ENCODE measurements at regions not wholly inside any gene's neighbourhood (a gene's known extent, or its start where the extent isn't known, plus 50 kb on each side); places are given as distances from the start of the nearest gene placed in this dataset.

DNA sequence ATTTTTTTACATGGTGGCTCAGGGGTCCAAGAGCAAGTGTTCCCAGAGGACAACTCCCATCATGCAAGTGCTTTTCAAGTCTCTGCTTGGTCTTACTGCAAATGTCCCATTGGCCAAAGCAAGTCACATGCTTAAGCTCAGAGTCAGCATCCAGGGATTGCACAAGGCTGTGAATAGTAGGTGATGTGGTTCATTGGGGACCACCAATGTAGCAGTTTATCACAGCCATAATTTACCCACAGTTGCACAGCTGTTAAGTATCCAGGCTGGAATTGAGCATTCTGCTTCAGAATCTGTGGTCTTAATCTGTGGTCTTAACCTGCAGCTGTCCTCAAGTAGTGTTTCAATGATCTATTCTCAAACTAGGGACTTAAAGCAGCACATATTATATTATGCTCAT is 71.4 kb upstream of the PLCL2 start:
- Histone ChIP-seq H3F3A (ENCODE audit: low read depth) (no peaks in the 10 kb centered on the region), H3K9me3 (ENCODE audit: insufficient read depth, low read depth, low read length) (no peaks in the 10 kb centered on the region), H4K20me1 (ENCODE audit: insufficient read depth, low read length, poor library complexity, severe bottlenecking) (no peaks in the 10 kb centered on the region), H3K4me1 (ENCODE audit: insufficient read depth, low read length, poor library complexity, severe bottlenecking) (peaks cover 21% of the 10 kb centered on the region), H3K4me3 (ENCODE audit: low read length, poor library complexity, severe bottlenecking) (no peak overlapping the region), H3K9me2 (replicated peaks; ENCODE audit: low read depth, low read length) (no peaks in the 10 kb centered on the region), H3K9ac (ENCODE audit: low read depth, low read length, poor library complexity, severe bottlenecking) (no peak overlapping the region), H3K4me2 (ENCODE audit: low read depth, low read length, poor library complexity, severe bottlenecking) (no peak overlapping the region), H3K27me3 (ENCODE audit: insufficient read depth, low read length, poor library complexity, severe bottlenecking) (no peaks in the 10 kb centered on the region), H3K79me2 (ENCODE audit: insufficient read depth, low read length) (no peaks in the 10 kb centered on the region), H3K36me3 (ENCODE audit: insufficient read depth, low read length) (no peaks in the 10 kb centered on the region), H2AFZ (ENCODE audit: low read length) (no peak overlapping the region)
- no peak for TF ChIP-seq EZH2phosphoT487 (IDR thresholded peaks at IDR 0.05; ENCODE audit: borderline replicate concordance)
- TF ChIP-seq, protein P1, sequence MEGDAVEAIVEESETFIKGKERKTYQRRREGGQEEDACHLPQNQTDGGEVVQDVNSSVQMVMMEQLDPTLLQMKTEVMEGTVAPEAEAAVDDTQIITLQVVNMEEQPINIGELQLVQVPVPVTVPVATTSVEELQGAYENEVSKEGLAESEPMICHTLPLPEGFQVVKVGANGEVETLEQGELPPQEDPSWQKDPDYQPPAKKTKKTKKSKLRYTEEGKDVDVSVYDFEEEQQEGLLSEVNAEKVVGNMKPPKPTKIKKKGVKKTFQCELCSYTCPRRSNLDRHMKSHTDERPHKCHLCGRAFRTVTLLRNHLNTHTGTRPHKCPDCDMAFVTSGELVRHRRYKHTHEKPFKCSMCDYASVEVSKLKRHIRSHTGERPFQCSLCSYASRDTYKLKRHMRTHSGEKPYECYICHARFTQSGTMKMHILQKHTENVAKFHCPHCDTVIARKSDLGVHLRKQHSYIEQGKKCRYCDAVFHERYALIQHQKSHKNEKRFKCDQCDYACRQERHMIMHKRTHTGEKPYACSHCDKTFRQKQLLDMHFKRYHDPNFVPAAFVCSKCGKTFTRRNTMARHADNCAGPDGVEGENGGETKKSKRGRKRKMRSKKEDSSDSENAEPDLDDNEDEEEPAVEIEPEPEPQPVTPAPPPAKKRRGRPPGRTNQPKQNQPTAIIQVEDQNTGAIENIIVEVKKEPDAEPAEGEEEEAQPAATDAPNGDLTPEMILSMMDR (conservative IDR thresholded peaks at IDR 0.05; ENCODE audit: low read length), result no peak

- Histone ChIP-seq H3K36me3 (ENCODE audit: insufficient read depth, low read length) (no peaks in the 10 kb centered on the region), H3K9me2 (replicated peaks; ENCODE audit: low read depth, low read length) (no peaks in the 10 kb centered on the region), H4K20me1 (ENCODE audit: insufficient read depth, low read length, poor library complexity, severe bottlenecking) (no peaks in the 10 kb centered on the region), H3K27me3 (ENCODE audit: insufficient read depth, low read length, poor library complexity, severe bottlenecking) (no peaks in the 10 kb centered on the region), H3K9me3 (ENCODE audit: insufficient read depth, low read depth, low read length) (no peaks in the 10 kb centered on the region), H2AFZ (ENCODE audit: low read length) (no peak overlapping the region), H3K4me2 (ENCODE audit: low read depth, low read length, poor library complexity, severe bottlenecking) (no peak overlapping the region), H3K79me2 (ENCODE audit: insufficient read depth, low read length) (no peaks in the 10 kb centered on the region), H3F3A (ENCODE audit: low read depth) (no peaks in the 10 kb centered on the region), H3K9ac (ENCODE audit: low read depth, low read length, poor library complexity, severe bottlenecking) (no peak overlapping the region), H3K4me3 (ENCODE audit: low read length, poor library complexity, severe bottlenecking) (no peak overlapping the region), H3K4me1 (ENCODE audit: insufficient read depth, low read length, poor library complexity, severe bottlenecking) (peaks cover 12% of the 10 kb centered on the region)
- TF ChIP-seq, protein P1 (conservative IDR thresholded peaks at IDR 0.05; ENCODE audit: low read length), result no peak
- TF ChIP-seq EZH2phosphoT487 (IDR thresholded peaks at IDR 0.05; ENCODE audit: borderline replicate concordance), result no peak
Observed at GRCh38 chr3:16816048-16816780, 68.5 kb upstream of the PLCL2 start.

DNA sequence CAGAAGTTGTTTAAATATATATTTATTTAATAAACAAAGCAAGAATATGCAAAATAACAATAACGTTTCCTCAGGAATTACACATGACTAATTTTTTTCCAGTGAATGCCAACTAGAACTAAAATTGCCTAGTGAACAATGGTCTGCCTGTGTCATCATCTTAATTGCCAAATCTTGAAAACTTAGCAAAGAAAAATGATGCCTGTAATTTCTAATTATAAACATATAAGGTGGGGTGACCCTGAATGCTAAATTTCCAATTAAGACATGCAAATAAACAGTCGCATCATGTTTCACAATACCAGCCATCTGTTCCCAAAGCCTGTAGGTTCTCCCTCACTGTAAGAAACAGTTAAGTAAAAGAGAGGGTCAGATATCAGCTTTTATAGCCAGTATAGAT is 67.6 kb upstream of the PLCL2 start:
- Histone ChIP-seq H4K20me1 (ENCODE audit: insufficient read depth, low read length, poor library complexity, severe bottlenecking) (no peaks in the 10 kb centered on the region), H3F3A (ENCODE audit: low read depth) (no peaks in the 10 kb centered on the region), H3K9me2 (replicated peaks; ENCODE audit: low read depth, low read length) (no peaks in the 10 kb centered on the region), H2AFZ (ENCODE audit: low read length) (no peak overlapping the region), H3K79me2 (ENCODE audit: insufficient read depth, low read length) (no peaks in the 10 kb centered on the region), H3K9ac (ENCODE audit: low read depth, low read length, poor library complexity, severe bottlenecking) (no peak overlapping the region), H3K36me3 (ENCODE audit: insufficient read depth, low read length) (no peaks in the 10 kb centered on the region), H3K9me3 (ENCODE audit: insufficient read depth, low read depth, low read length) (no peaks in the 10 kb centered on the region), H3K4me2 (ENCODE audit: low read depth, low read length, poor library complexity, severe bottlenecking) (no peak overlapping the region), H3K4me1 (ENCODE audit: insufficient read depth, low read length, poor library complexity, severe bottlenecking) (peaks cover 2% of the 10 kb centered on the region), H3K4me3 (ENCODE audit: low read length, poor library complexity, severe bottlenecking) (no peak overlapping the region), H3K27me3 (ENCODE audit: insufficient read depth, low read length, poor library complexity, severe bottlenecking) (no peaks in the 10 kb centered on the region)
- TF ChIP-seq EZH2phosphoT487 (IDR thresholded peaks at IDR 0.05; ENCODE audit: borderline replicate concordance), result no peak
- TF ChIP-seq, protein P1 (conservative IDR thresholded peaks at IDR 0.05; ENCODE audit: low read length), result no peak

Data from Loucy (cell line).